ENCODE measurements at regions not wholly inside any gene's neighbourhood (a gene's known extent, or its start where the extent isn't known, plus 50 kb on each side); places are given as distances from the start of the nearest gene placed in this dataset.

DNA sequence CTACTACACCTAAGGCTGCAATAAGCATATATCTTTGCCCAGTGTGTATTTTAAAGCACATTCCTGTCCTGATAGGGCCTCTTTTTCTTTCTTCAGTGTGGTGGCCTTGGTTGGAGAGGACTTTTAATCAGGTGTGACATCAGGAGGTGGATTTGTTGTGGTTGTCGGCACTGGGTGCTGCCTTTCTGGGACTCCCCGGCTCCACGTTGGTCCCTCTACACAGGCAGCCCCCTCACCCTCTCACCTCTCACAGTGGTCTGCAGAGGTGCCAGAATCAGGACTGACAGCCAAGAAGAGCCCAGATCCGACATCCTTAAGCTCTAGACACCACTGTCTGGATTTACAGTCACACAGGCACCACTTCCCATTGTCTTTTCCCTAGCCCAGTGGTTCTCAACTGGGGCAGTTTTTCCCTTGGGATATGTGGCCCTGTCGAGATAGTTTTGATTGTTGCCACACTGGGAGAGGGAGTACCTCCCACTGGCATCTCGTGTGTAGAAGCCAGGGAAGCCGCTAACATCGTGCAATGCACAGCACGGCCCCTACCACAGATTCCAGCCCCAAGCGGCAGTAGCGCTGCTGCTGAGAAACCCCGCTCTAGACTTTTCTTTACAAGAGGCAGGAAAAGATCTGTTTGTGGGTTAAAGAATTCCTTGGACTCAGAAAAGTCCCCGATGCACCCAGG, 314.1 kb downstream of the QKI start:
- TF ChIP-seq EZH2 (IDR thresholded peaks at IDR 0.05; ENCODE audit: low read length): no peak
- no peak for TF ChIP-seq CTCF (optimal IDR thresholded peaks at IDR 0.05 in 1 of 3, IDR thresholded peaks at IDR 0.05 in 1 of 3, conservative IDR thresholded peaks at IDR 0.05 in 1 of 3; ENCODE audit: extremely low read depth in 1 of 3, insufficient read depth in 2 of 3, low read length in 3 of 3)

All from keratinocyte (primary cell).